ENCODE measurements at regions not wholly inside any gene's neighbourhood (a gene's known extent, or its start where the extent isn't known, plus 50 kb on each side); places are given as distances from the start of the nearest gene placed in this dataset.
"Not testable (repeated sequence)": the region's sequence is repeated elsewhere in the genome, so short reads cannot be mapped to it uniquely, and the experiment has no call there.

GRCh38 chr9:107782789-107783188 is 293.2 kb upstream of the KLF4 start:
- ChIA-PET CTCF (no interaction called here), POLR2A (no interaction called here)
- no peaks in the 10 kb centered on the region for H3K27me3 Mint-ChIP-seq
- no peaks in the 10 kb centered on the region for H3K9me3 Mint-ChIP-seq
- no peak overlapping the region for H3K27ac Mint-ChIP-seq
- H3K4me1 Mint-ChIP-seq: no peaks in the 10 kb centered on the region
- no peak overlapping the region for H3K4me3 Mint-ChIP-seq
- DNase-seq: no peak
- H3K36me3 Mint-ChIP-seq (ENCODE audit: low read depth): no peaks in the 10 kb centered on the region

- Mint-ChIP-seq H3K4me1 (no peaks in the 10 kb centered on the region), H3K36me3 (ENCODE audit: low read depth) (no peaks in the 10 kb centered on the region), H3K4me3 (no peak overlapping the region), H3K27me3 (no peaks in the 10 kb centered on the region), H3K9me3 (no peaks in the 10 kb centered on the region), H3K27ac (no peak overlapping the region)
- ChIA-PET CTCF (no interaction called here), POLR2A (no interaction called here)
- no peak for DNase-seq
Measured at GRCh38 chr9:107782381-107782780, 292.8 kb upstream of the KLF4 start.

GRCh38 chr9:107780960-107781359 is 291.4 kb upstream of the KLF4 start:
- Mint-ChIP-seq H3K27me3 (no peaks in the 10 kb centered on the region), H3K9me3 (no peaks in the 10 kb centered on the region), H3K27ac (no peak overlapping the region), H3K4me3 (no peak overlapping the region), H3K4me1 (no peaks in the 10 kb centered on the region), H3K36me3 (ENCODE audit: low read depth) (no peaks in the 10 kb centered on the region)
- DNase-seq: no peak
- ChIA-PET POLR2A (no interaction called here), CTCF (no interaction called here)

GRCh38 chr9:107779731-107780130 is 290.2 kb upstream of the KLF4 start:
- POLR2A ChIA-PET: no interaction called here
- no peak for DNase-seq
- H3K27me3 Mint-ChIP-seq: no peaks in the 10 kb centered on the region
- H3K9me3 Mint-ChIP-seq: no peaks in the 10 kb centered on the region
- no peaks in the 10 kb centered on the region for H3K36me3 Mint-ChIP-seq (ENCODE audit: low read depth)
- CTCF ChIA-PET: no interaction called here
- no peak overlapping the region for H3K4me3 Mint-ChIP-seq
- H3K27ac Mint-ChIP-seq: no peak overlapping the region
- no peaks in the 10 kb centered on the region for H3K4me1 Mint-ChIP-seq

- Mint-ChIP-seq H3K4me1 (no peaks in the 10 kb centered on the region), H3K9me3 (no peaks in the 10 kb centered on the region), H3K27ac (no peak overlapping the region), H3K27me3 (no peaks in the 10 kb centered on the region), H3K36me3 (ENCODE audit: low read depth) (no peaks in the 10 kb centered on the region), H3K4me3 (no peak overlapping the region)
- POLR2A ChIA-PET: no interaction called here
- CTCF ChIA-PET: no interaction called here
- no peak for DNase-seq
Measured at GRCh38 chr9:107778661-107779060, 289.1 kb upstream of the KLF4 start.

- H3K4me1 Mint-ChIP-seq; H3K27ac Mint-ChIP-seq; CTCF ChIA-PET; H3K9me3 Mint-ChIP-seq; DNase-seq; H3K4me3 Mint-ChIP-seq; H3K36me3 Mint-ChIP-seq (ENCODE audit: low read depth); POLR2A ChIA-PET; H3K27me3 Mint-ChIP-seq: not testable (repeated sequence)
Measured at GRCh38 chr9:107774099-107774498, 284.5 kb upstream of the KLF4 start.

GRCh38 chr9:107772988-107773387 is 283.4 kb upstream of the KLF4 start:
- Mint-ChIP-seq H3K4me1 (no peaks in the 10 kb centered on the region), H3K36me3 (ENCODE audit: low read depth) (no peaks in the 10 kb centered on the region), H3K27ac (no peak overlapping the region), H3K4me3 (no peak overlapping the region), H3K27me3 (no peaks in the 10 kb centered on the region), H3K9me3 (no peaks in the 10 kb centered on the region)
- DNase-seq: no peak
- POLR2A ChIA-PET: no interaction called here
- CTCF ChIA-PET: no interaction called here

- CTCF ChIA-PET: no interaction called here
- POLR2A ChIA-PET: no interaction called here
- no peak overlapping the region for H3K27ac Mint-ChIP-seq
- no peaks in the 10 kb centered on the region for H3K9me3 Mint-ChIP-seq
- no peaks in the 10 kb centered on the region for H3K36me3 Mint-ChIP-seq (ENCODE audit: low read depth)
- no peaks in the 10 kb centered on the region for H3K27me3 Mint-ChIP-seq
- DNase-seq: no peak
- no peaks in the 10 kb centered on the region for H3K4me1 Mint-ChIP-seq
- no peak overlapping the region for H3K4me3 Mint-ChIP-seq
Measured at GRCh38 chr9:107770716-107771115, 281.1 kb upstream of the KLF4 start.

- CTCF ChIA-PET: no interaction called here
- DNase-seq: no peak
- POLR2A ChIA-PET: no interaction called here
Measured at GRCh38 chr9:107768224-107768623, 278.7 kb upstream of the KLF4 start.

GRCh38 chr9:107767711-107768110 is 278.1 kb upstream of the KLF4 start:
- peaks cover 4% of the 10 kb centered on the region for H3K9me3 Mint-ChIP-seq
- POLR2A ChIA-PET: no interaction called here
- H3K4me1 Mint-ChIP-seq: no peaks in the 10 kb centered on the region
- no peak for DNase-seq
- H3K27ac Mint-ChIP-seq: no peak overlapping the region
- CTCF ChIA-PET: no interaction called here
- no peaks in the 10 kb centered on the region for H3K27me3 Mint-ChIP-seq
- no peak overlapping the region for H3K4me3 Mint-ChIP-seq
- no peaks in the 10 kb centered on the region for H3K36me3 Mint-ChIP-seq (ENCODE audit: low read depth)

More at GRCh38 chr9:107768224-107768623, 278.7 kb upstream of the KLF4 start:
- Mint-ChIP-seq H3K4me1 (no peaks in the 10 kb centered on the region), H3K27ac (no peak overlapping the region), H3K4me3 (no peak overlapping the region), H3K27me3 (no peaks in the 10 kb centered on the region), H3K36me3 (ENCODE audit: low read depth) (no peaks in the 10 kb centered on the region), H3K9me3 (peaks cover 4% of the 10 kb centered on the region)

- H3K27ac Mint-ChIP-seq; H3K4me1 Mint-ChIP-seq; H3K36me3 Mint-ChIP-seq (ENCODE audit: low read depth); H3K4me3 Mint-ChIP-seq; CTCF ChIA-PET; DNase-seq; POLR2A ChIA-PET; H3K9me3 Mint-ChIP-seq; H3K27me3 Mint-ChIP-seq: not testable (repeated sequence)
Measured at GRCh38 chr9:107763469-107763868, 273.9 kb upstream of the KLF4 start.

- Mint-ChIP-seq H3K9me3 (peaks cover 9% of the 10 kb centered on the region), H3K36me3 (ENCODE audit: low read depth) (no peaks in the 10 kb centered on the region), H3K27ac (no peak overlapping the region), H3K4me1 (no peaks in the 10 kb centered on the region), H3K27me3 (no peaks in the 10 kb centered on the region), H3K4me3 (no peak overlapping the region)
- ChIA-PET POLR2A (no interaction called here), CTCF (no interaction called here)
- DNase-seq: no peak
Measured at GRCh38 chr9:107761307-107761706, 271.7 kb upstream of the KLF4 start.

- no peaks in the 10 kb centered on the region for H3K36me3 Mint-ChIP-seq (ENCODE audit: low read depth)
- POLR2A ChIA-PET: no interaction called here
- CTCF ChIA-PET: no interaction called here
- H3K27me3 Mint-ChIP-seq: no peaks in the 10 kb centered on the region
- no peak for DNase-seq
- H3K4me3 Mint-ChIP-seq: no peak overlapping the region
- H3K4me1 Mint-ChIP-seq: no peaks in the 10 kb centered on the region
- H3K27ac Mint-ChIP-seq: no peak overlapping the region
- H3K9me3 Mint-ChIP-seq: peaks cover 9% of the 10 kb centered on the region
Measured at GRCh38 chr9:107760469-107761242, 271.1 kb upstream of the KLF4 start.

GRCh38 chr9:107759823-107760166 is 270.2 kb upstream of the KLF4 start:
- no peaks in the 10 kb centered on the region for H3K4me1 Mint-ChIP-seq
- H3K4me3 Mint-ChIP-seq: no peak overlapping the region
- no peak overlapping the region for H3K27ac Mint-ChIP-seq
- peaks cover 9% of the 10 kb centered on the region for H3K9me3 Mint-ChIP-seq
- no peaks in the 10 kb centered on the region for H3K27me3 Mint-ChIP-seq
- no peak for DNase-seq
- ChIA-PET CTCF (no interaction called here), POLR2A (no interaction called here)
- H3K36me3 Mint-ChIP-seq (ENCODE audit: low read depth): no peaks in the 10 kb centered on the region
